ENCODE measurements at regions not wholly inside any gene's neighbourhood (a gene's known extent, or its start where the extent isn't known, plus 50 kb on each side); places are given as distances from the start of the nearest gene placed in this dataset.

DNA sequence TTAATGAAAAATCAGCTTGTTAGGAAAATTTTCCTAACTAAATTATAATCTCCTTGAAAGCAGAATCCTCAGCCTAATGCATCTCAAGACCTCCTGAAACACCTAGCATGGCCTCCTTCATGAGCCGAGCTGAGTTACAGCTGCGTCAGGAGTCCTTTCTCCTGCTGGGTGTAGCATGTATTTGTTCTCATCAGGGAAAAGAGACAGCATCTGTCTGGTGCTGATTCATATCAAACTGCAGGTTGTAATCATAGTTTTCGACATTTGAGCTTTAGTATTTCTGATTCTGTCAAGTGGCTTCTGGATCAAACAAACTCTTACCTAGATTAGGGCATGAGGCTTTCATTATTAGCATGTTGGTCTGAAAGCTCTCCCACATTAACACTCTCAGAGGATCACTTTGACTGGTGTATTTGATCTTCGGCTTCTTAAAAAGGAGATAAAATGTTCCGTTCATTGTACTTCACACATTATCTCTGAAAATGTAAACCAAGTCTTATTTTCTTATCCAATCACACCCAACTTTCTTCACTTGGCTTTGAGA lies 140.1 kb upstream of the FRG1 start:
- H3K4me1 ChIP-seq (ENCODE audit: control insufficient read depth in 2 of 3, insufficient read depth in 2 of 3, low read depth in 1 of 3, low read length in 3 of 3): no peaks in the 10 kb centered on the region
- H3K9ac ChIP-seq (ENCODE audit: low read length in 3 of 3): no peak overlapping the region
- DNase-seq (no peak), FAIRE-seq (no peak)
- no peaks in the 10 kb centered on the region for H3K27me3 ChIP-seq (ENCODE audit: control insufficient read depth, insufficient read depth, low read length)
- no peaks in the 10 kb centered on the region for H3K9me3 ChIP-seq (ENCODE audit: control insufficient read depth in 2 of 3, insufficient read depth in 1 of 3, low read length in 3 of 3)
- no peak overlapping the region for H3K27ac ChIP-seq (ENCODE audit: low read depth in 2 of 2, low read length in 2 of 2)
- H3K36me3 ChIP-seq (ENCODE audit: control insufficient read depth in 2 of 3, insufficient read depth in 3 of 3, low read length in 3 of 3): no peaks in the 10 kb centered on the region
- no peak overlapping the region for H3K4me3 ChIP-seq (ENCODE audit: low read length in 3 of 3)
- intact Hi-C loops (cut with DNase I): no loop called here
- TF ChIP-seq, protein P1, sequence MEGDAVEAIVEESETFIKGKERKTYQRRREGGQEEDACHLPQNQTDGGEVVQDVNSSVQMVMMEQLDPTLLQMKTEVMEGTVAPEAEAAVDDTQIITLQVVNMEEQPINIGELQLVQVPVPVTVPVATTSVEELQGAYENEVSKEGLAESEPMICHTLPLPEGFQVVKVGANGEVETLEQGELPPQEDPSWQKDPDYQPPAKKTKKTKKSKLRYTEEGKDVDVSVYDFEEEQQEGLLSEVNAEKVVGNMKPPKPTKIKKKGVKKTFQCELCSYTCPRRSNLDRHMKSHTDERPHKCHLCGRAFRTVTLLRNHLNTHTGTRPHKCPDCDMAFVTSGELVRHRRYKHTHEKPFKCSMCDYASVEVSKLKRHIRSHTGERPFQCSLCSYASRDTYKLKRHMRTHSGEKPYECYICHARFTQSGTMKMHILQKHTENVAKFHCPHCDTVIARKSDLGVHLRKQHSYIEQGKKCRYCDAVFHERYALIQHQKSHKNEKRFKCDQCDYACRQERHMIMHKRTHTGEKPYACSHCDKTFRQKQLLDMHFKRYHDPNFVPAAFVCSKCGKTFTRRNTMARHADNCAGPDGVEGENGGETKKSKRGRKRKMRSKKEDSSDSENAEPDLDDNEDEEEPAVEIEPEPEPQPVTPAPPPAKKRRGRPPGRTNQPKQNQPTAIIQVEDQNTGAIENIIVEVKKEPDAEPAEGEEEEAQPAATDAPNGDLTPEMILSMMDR (IDR thresholded peaks at IDR 0.05; ENCODE audit: borderline replicate concordance, extremely low read depth, insufficient read depth): no peak

DNA sequence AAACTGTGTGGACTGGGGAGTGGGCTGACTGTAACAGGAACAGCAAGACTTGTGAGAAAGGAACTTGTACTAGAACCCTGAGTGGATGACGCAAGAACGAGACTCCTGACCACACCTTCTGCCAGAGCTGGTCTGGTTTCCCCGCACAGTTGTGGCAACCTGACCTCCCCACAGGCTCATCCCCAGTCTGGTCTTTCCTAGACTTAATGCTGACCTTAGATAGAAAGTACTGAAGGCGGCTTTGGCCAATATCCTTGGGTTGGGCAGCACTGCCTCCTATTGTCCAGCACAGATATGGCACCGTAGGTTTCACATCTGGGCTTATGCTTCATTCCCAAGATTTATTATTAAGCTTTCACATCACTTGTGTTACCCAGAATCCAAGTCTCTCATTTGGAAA lies 137.8 kb upstream of the FRG1 start:
- DNase-seq (no peak), FAIRE-seq (no peak)
- no peak overlapping the region for H3K4me3 ChIP-seq (ENCODE audit: low read length in 3 of 3)
- TF ChIP-seq, protein P1 (IDR thresholded peaks at IDR 0.05; ENCODE audit: borderline replicate concordance, extremely low read depth, insufficient read depth): no peak
- no peaks in the 10 kb centered on the region for H3K9me3 ChIP-seq (ENCODE audit: control insufficient read depth in 2 of 3, insufficient read depth in 1 of 3, low read length in 3 of 3)
- no peaks in the 10 kb centered on the region for H3K4me1 ChIP-seq (ENCODE audit: control insufficient read depth in 2 of 3, insufficient read depth in 2 of 3, low read depth in 1 of 3, low read length in 3 of 3)
- no peak overlapping the region for H3K9ac ChIP-seq (ENCODE audit: low read length in 3 of 3)
- intact Hi-C loops (cut with DNase I): no loop called here
- H3K27me3 ChIP-seq (ENCODE audit: control insufficient read depth, insufficient read depth, low read length): no peaks in the 10 kb centered on the region
- H3K36me3 ChIP-seq (ENCODE audit: control insufficient read depth in 2 of 3, insufficient read depth in 3 of 3, low read length in 3 of 3): no peaks in the 10 kb centered on the region
- no peak overlapping the region for H3K27ac ChIP-seq (ENCODE audit: low read depth in 2 of 2, low read length in 2 of 2)

DNA sequence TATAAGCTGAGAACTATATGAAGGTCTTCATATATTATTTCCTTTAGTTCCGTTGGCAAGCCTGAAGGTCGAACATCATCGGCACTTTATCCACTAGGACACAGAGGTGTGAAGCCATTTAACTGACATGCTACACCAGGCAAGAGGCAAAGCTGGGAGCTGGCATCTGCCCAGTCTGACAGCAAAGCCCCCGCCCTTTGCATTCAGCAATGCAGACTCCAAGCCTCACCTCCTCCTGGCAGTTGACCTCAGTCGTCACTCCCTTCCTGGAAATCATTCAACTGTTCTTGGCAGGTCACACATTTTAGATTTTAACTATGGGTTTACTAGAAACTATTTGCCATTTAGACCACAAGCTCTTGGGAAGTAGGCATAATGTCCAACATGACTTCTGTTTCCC lies 135.8 kb upstream of the FRG1 start:
- no peaks in the 10 kb centered on the region for H3K4me1 ChIP-seq (ENCODE audit: control insufficient read depth in 2 of 3, insufficient read depth in 2 of 3, low read depth in 1 of 3, low read length in 3 of 3)
- no peak overlapping the region for H3K27ac ChIP-seq (ENCODE audit: low read depth in 2 of 2, low read length in 2 of 2)
- DNase-seq (peak in 4 of 5 donors; percentile 46 to 82 (median 62)), FAIRE-seq (no peak)
- H3K9me3 ChIP-seq (ENCODE audit: control insufficient read depth in 2 of 3, insufficient read depth in 1 of 3, low read length in 3 of 3): peaks cover 0 to 4% (median 0%) of the 10 kb centered on the region in 3 donors
- H3K9ac ChIP-seq (ENCODE audit: low read length in 3 of 3): no peak overlapping the region
- intact Hi-C loops (cut with DNase I): no loop called here
- TF ChIP-seq, protein P1 (IDR thresholded peaks at IDR 0.05; ENCODE audit: borderline replicate concordance, extremely low read depth, insufficient read depth): no peak
- H3K4me3 ChIP-seq (ENCODE audit: low read length in 3 of 3): no peak overlapping the region
- no peaks in the 10 kb centered on the region for H3K36me3 ChIP-seq (ENCODE audit: control insufficient read depth in 2 of 3, insufficient read depth in 3 of 3, low read length in 3 of 3)
- no peaks in the 10 kb centered on the region for H3K27me3 ChIP-seq (ENCODE audit: control insufficient read depth, insufficient read depth, low read length)

DNA sequence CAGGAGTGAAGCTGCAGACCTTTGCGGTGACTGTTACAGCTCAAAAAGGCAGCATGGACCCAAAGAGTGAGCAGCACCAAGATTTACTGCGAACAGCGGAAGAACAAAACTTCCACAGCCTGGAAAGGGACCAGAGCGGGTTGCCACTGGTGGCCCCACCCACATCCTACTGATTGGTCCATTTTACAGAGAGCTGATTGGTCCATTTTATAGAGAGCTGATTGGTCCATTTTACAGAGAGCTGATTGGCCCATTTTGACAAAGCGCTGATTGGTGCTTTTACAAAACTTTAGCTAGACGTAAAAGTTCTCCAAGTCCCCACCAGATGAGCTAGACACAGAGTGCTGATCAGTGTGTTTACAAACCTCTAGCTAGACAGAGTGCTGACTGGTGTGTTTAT lies 134.2 kb upstream of the FRG1 start:
- no peaks in the 10 kb centered on the region for H3K4me1 ChIP-seq (ENCODE audit: control insufficient read depth in 2 of 3, insufficient read depth in 2 of 3, low read depth in 1 of 3, low read length in 3 of 3)
- peaks cover 0 to 6% (median 0%) of the 10 kb centered on the region in 3 donors for H3K9me3 ChIP-seq (ENCODE audit: control insufficient read depth in 2 of 3, insufficient read depth in 1 of 3, low read length in 3 of 3)
- no peak overlapping the region for H3K9ac ChIP-seq (ENCODE audit: low read length in 3 of 3)
- H3K36me3 ChIP-seq (ENCODE audit: control insufficient read depth in 2 of 3, insufficient read depth in 3 of 3, low read length in 3 of 3): no peaks in the 10 kb centered on the region
- DNase-seq (no peak), FAIRE-seq (no peak)
- no peak overlapping the region for H3K4me3 ChIP-seq (ENCODE audit: low read length in 3 of 3)
- TF ChIP-seq, protein P1 (IDR thresholded peaks at IDR 0.05; ENCODE audit: borderline replicate concordance, extremely low read depth, insufficient read depth): no peak
- no peak overlapping the region for H3K27ac ChIP-seq (ENCODE audit: low read depth in 2 of 2, low read length in 2 of 2)
- intact Hi-C loops (cut with DNase I): no loop called here
- no peaks in the 10 kb centered on the region for H3K27me3 ChIP-seq (ENCODE audit: control insufficient read depth, insufficient read depth, low read length)
